ENCODE measurements at regions not wholly inside any gene's neighbourhood (a gene's known extent, or its start where the extent isn't known, plus 50 kb on each side); places are given as distances from the start of the nearest gene placed in this dataset.

DNA sequence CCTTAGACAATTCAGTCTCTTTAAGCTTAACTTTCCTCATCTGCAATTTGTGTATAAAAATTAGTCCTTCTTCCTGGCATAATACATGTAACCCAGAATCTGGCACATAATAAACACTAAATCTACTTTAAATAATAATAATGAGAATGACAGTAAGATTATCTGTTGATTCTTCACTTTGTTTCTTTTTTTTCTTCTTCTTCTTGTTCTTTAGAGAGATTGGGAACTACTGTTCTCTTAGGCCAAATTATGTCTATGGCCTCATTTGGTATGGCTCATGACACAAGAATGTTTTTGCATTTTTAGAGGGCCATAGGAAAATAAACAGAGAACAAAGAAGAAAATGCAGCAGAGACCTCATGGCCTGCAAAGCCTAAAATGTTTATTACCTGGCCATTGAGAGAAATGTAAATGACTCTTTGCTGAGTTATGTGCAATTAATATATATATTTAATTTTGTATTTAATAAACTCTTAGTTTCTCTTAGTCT lies 275.8 kb downstream of the SLC6A15 start:
- Histone ChIP-seq H3K27me3 (no peaks in the 10 kb centered on the region), H3K4me1 (peaks cover 0 to 3% (median 0%) of the 10 kb centered on the region in 4 donors), H3K9me3 (no peaks in the 10 kb centered on the region), H3K36me3 (no peaks in the 10 kb centered on the region), H3K27ac (no peak overlapping the region), H3K4me3 (no peak overlapping the region)
- DNase-seq: no peak
- TF ChIP-seq CTCF (IDR thresholded peaks at IDR 0.05) (no peak), POLR2AphosphoS5 (IDR thresholded peaks at IDR 0.05) (no peak), POLR2A (IDR thresholded peaks at IDR 0.05) (no peak), EP300 (IDR thresholded peaks at IDR 0.05) (no peak)
- intact Hi-C loops (cut with DNase I): no loop called here

GRCh38 chr12:84634526-84634925 lies 278.1 kb downstream of the SLC6A15 start:
- WGBS, 2 donors: 80 to 82% methylated on average over 4 of the region's 4 CpGs
- H3K9me3 ChIP-seq: no peaks in the 10 kb centered on the region
- intact Hi-C loops (cut with DNase I): no loop called here

DNA sequence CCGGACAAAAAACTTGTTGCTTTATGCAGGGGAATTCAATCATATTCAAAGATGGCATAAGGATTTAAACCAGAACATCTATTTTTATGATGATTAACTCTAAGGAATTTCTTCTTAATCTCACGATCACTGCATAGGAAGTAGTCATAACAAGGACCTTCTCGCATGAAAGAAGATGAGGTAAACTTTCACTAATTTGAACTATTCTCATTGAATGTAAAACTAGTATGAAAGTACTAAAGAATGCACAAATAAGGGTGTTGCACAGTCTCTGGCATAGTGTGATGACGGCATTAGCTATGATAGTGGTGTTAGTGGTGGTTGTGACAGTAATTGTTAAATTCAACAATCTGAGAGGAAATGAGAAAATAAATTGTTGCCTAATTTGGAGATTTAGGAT lies 280.0 kb downstream of the SLC6A15 start:
- Histone ChIP-seq H3K27ac (no peak overlapping the region), H3K27me3 (no peaks in the 10 kb centered on the region), H3K4me3 (no peak overlapping the region), H3K36me3 (no peaks in the 10 kb centered on the region), H3K9me3 (no peaks in the 10 kb centered on the region), H3K4me1 (no peaks in the 10 kb centered on the region)
- DNase-seq: no peak
- intact Hi-C loops (cut with DNase I): no loop called here
- 87 to 88% methylated on average over 4 of the region's 4 CpGs for WGBS, 2 donors
- TF ChIP-seq EP300 (IDR thresholded peaks at IDR 0.05) (no peak), POLR2AphosphoS5 (IDR thresholded peaks at IDR 0.05) (no peak), CTCF (IDR thresholded peaks at IDR 0.05) (no peak), POLR2A (IDR thresholded peaks at IDR 0.05) (no peak)

More at GRCh38 chr12:84634526-84634925, 278.1 kb downstream of the SLC6A15 start:
- peaks cover 0 to 3% (median 0%) of the 10 kb centered on the region in 4 donors for H3K4me1 ChIP-seq
- no peak overlapping the region for H3K4me3 ChIP-seq
- H3K27me3 ChIP-seq: no peaks in the 10 kb centered on the region
- TF ChIP-seq POLR2A (IDR thresholded peaks at IDR 0.05) (no peak), CTCF (IDR thresholded peaks at IDR 0.05) (no peak), POLR2AphosphoS5 (IDR thresholded peaks at IDR 0.05) (no peak), EP300 (IDR thresholded peaks at IDR 0.05) (no peak)
- H3K36me3 ChIP-seq: no peaks in the 10 kb centered on the region
- no peak for DNase-seq
- H3K27ac ChIP-seq: no peak overlapping the region

GRCh38 chr12:84631020-84631419 lies 281.6 kb downstream of the SLC6A15 start:
- no peaks in the 10 kb centered on the region for H3K9me3 ChIP-seq
- no peaks in the 10 kb centered on the region for H3K27me3 ChIP-seq
- no peak for TF ChIP-seq CTCF (IDR thresholded peaks at IDR 0.05)
- TF ChIP-seq POLR2A (IDR thresholded peaks at IDR 0.05): no peak
- no peak for TF ChIP-seq EP300 (IDR thresholded peaks at IDR 0.05)
- TF ChIP-seq POLR2AphosphoS5 (IDR thresholded peaks at IDR 0.05): no peak
- H3K27ac ChIP-seq: no peak overlapping the region
- no peaks in the 10 kb centered on the region for H3K4me1 ChIP-seq
- intact Hi-C loops (cut with DNase I): no loop called here
- H3K36me3 ChIP-seq: no peaks in the 10 kb centered on the region
- H3K4me3 ChIP-seq: no peak overlapping the region
- no peak for DNase-seq

DNA sequence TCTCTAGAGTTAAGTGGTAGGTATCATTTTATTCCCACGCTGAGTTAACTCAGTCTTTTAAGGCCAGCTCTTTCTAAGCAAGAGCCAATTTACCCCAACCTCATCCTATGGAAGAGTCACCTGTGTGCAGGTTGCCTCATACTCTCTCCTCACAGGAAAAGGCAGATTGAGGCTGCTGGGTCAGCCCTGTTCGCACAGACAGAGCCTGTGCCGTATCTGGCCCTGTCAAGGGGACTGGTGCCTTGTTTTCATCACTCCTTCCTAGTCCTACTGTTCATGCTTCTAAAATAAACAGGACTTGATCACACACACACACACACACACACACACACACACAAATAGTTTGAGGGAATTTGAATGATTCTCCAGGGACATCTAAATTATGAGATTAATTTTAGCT lies 285.0 kb downstream of the SLC6A15 start:
- intact Hi-C loops (cut with DNase I): no loop called here

More for the DNA sequence above, 285.0 kb downstream of the SLC6A15 start:
- no peaks in the 10 kb centered on the region for H3K36me3 ChIP-seq
- H3K4me1 ChIP-seq: no peaks in the 10 kb centered on the region
- H3K4me3 ChIP-seq: no peak overlapping the region
- no peaks in the 10 kb centered on the region for H3K27me3 ChIP-seq
- H3K9me3 ChIP-seq: no peaks in the 10 kb centered on the region
- no peak for DNase-seq
- TF ChIP-seq POLR2AphosphoS5 (IDR thresholded peaks at IDR 0.05) (no peak), EP300 (IDR thresholded peaks at IDR 0.05) (no peak), CTCF (IDR thresholded peaks at IDR 0.05) (no peak), POLR2A (IDR thresholded peaks at IDR 0.05) (no peak)
- 76 to 81% methylated on average over 3 of the region's 3 CpGs for WGBS, 2 donors
- H3K27ac ChIP-seq: no peak overlapping the region

All from sigmoid colon (tissue), 6 donors.